NCI-H226 (cell line): ENCODE measurements at regions not wholly inside any gene's neighbourhood (a gene's known extent, or its start where the extent isn't known, plus 50 kb on each side); places are given as distances from the start of the nearest gene placed in this dataset.

Experiments used
- DNase-seq: peaks from one replicate; pipeline ENCODE4 v3.0.0-alpha.2; 2015

- no peak for DNase-seq
Measured at GRCh38 chr20:50274570-50275430, 84.2 kb downstream of the CEBPB start.

GRCh38 chr20:50276119-50277063 is 85.8 kb downstream of the CEBPB start:
- DNase-seq: no peak

DNA sequence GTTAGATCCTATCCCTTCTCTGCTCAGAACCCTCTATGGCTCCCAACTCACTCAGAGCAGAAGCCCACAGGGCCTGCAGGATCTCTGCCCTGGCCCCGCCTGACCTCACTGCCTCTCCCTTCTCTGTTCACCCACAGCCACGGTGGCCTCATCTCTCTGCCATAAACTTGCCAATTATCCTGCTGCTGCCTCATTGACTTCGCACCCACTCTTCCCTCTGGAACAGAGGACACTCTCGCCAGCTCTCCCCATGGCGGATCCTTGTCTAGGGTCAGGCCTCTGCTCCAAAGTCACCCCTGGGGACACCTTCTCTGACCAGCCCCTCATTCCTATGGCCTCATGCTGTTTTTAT is 86.4 kb downstream of the CEBPB start:
- no peak for DNase-seq

DNA sequence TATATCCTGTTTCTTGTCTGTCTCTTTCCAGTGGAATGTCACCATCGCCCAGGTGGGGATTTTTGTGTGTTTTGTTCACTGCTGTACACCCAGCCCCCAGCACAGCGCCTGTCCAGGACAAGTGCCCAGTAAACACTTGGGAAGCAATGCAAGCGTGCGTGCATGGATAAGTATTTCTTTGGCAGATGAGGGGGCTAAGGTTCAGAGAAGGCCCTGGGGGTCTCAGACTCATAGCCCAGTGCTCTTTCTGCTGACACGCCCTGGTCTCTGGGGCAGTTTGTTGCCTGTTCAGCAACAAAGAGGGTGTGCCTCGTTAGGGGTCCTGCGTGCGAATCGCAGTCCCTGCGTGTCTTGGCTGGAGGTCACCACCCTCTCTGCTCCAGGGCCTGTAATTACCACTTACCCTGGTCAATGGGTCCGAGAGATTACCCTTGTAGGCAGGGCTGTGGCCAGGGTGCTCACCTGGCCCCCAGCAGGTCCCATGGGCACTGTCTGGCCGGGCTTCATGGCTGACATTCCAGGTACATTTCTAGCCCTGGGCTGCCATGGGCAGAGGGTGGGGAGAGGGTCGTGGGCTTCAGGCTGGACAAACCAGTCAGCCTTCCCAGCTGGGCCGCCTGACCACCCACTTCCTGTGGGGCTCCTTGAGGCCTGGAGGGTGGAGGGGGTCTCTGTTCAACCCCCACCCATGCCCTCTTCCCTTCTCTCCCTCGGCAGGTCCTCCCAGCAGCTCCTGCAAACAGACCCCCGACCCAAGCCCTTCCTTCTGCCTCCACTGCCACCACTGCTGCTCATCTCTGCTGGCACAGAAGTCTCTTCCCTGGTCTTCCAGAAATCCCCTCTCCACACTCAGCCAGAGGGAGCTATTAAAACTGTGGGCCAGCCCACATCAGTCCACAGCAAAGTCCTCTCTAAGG is 87.1 kb downstream of the CEBPB start:
- DNase-seq: no peak

GRCh38 chr20:50278377-50278683 is 87.7 kb downstream of the CEBPB start:
- no peak for DNase-seq

GRCh38 chr20:50278684-50279531 is 88.3 kb downstream of the CEBPB start:
- no peak for DNase-seq

DNA sequence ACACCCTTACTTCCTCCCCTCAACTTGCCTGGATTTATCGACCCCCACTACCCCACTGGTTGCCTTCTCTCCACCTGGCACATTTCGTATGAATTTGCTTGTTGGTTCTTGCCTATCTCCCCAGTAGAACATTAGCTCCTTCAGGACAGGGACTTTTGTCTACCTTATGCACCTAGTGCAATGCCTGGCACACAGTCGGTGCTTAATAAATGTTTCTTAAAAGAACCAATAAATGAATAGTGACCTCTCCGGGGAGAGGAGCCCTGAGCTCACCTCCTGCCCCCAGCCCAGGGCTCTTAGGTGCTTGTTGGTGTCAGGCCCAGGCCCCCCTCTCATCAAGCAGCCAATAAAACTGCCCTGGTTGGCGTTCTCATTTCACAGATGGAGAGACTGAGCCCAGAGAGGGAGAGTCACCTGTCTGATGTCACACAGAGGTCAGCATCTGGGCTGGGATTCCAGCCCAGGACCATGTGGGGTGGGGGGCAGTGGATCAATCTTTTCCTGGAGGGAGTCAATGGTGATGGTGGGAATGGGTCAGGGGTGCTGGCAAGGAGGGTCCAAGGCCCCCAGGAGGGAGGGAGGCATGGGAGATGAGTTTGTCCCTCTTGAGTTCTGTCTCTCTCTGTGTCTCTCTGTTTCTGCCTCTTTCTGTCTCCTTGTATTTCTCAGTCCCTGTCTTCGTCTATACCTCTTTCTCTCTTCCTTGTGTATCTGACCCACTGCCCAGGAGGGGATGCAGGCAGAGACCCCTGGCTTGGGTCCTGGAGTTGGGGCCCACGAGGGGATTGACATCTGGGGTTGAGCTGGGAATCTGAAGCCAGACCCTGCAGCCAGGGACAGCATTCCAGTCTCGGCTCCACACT is 89.6 kb downstream of the CEBPB start:
- no peak for DNase-seq

DNA sequence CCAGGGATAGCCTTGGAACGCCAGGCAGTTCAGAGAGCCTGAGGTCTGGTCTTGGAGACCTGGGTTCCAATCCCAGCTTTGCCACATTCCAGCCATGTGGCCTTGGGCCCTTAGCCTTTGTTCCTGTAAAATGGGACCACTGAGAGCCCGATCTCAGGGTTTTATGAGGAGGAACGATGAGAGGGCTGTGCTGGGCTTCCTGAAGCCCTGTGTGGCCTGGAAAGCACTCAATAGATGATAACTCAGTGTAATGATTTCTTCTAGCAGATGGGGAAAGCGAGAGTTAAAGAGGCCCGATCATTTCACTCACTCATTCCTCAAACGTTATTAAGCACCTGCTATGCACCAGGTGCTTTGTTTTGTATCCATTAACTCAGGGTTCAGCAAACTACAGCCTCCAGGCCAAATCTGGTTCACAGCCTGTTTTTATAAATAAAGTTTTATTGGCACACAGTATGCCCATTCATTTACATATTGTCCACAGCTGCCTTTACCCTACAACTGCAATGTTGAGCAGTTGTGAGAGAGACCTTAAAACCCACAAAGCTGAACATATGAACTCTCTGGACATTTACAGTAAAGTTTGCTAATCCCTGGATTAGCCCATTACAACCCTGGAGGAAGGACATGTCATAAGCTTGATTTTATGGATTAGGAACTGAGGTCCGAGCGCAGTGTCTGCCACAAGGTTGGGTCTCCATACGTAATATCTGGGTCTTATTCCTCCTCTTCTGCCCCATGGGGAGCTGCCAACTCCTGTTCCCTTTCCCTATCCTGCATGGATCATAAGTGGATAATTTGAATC is 90.4 kb downstream of the CEBPB start:
- no peak for DNase-seq

DNA sequence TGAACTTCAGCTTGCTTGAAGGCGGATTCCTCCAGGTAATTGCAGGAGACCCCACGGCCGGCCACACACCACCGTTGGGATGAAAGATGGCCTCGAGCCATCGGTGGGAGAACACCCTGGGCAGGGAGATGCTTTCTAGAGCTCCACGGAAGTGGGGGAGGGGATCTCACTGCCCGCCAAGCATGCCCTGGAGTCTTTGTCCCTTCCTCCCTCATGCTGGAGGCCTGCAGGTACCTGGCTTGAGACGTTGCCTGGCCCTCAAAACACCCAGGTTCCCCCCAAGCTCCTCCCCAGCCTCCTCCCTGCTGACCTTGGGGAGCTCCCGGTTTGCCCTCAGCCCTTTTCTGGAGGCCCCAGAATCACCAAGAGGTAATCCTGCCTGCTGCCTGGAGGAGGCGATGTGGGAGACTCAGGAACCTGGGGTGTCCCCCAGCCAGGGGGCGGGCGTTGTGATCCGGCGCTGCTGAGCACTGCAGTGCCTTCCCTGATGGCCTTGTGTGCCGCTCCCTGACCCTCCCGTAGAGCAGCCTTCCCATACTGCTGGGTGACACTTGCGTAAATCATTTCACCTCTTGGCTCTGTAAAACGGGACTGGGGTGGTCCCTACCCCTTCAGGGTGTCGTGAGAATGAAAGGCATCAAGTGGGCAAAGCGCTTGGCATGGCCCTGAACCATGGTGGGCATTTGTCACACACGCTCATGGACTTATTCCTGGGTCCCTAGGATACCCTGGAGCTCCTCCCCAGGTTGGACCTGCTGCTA is 91.4 kb downstream of the CEBPB start:
- DNase-seq: no peak

GRCh38 chr20:50282592-50283241 is 92.1 kb downstream of the CEBPB start:
- DNase-seq: no peak

DNA sequence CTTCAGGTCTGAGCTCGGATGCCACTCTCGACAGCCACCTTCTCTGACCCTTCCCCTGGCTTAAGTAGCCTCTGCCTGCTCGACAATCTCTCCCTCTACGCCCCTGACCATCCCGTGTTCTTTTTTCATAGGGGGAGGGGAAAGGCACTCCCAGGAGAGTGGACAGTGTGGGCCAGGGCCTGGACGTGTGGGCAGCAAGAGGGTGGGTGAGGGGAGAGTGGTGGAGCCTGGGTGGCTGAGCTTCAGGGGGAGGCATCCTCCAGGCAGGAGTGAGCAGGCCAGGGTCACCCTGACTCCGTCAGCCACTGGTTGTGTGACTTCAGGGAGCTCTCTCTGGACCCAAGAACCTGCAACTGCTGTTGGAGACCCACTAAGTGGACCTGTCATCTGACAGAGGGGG is 92.7 kb downstream of the CEBPB start:
- no peak for DNase-seq

- peak; percentile 66 for DNase-seq
Measured at GRCh38 chr20:50283922-50284810, 93.5 kb downstream of the CEBPB start.

DNA sequence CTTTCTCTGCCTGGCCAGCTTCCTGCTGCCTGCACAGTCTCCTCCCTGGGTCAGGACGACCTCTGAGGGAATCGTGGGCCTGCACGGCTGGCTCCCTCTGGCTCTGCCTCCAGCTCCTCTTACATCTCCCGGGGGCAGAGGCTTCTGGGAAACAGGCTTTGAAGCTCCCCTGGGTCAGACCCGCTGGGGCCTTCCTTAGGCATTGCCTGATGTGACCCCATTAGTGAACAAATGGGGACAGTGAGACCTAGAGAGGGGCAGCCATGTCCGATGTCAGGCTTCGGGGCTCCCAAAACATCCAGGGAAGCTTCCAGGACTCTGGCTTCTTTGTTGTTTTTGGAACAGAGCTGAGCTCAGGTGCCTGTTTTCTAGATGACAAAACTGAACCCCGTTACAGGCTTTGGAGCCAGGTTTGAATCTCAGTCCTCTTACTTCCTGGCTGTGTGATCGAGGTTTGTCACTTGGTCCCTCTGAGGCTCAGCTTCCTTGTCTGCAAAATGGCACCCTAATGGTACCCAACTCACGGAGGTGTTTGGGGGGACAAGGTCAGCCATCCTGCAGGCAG is 94.3 kb downstream of the CEBPB start:
- no peak for DNase-seq

DNA sequence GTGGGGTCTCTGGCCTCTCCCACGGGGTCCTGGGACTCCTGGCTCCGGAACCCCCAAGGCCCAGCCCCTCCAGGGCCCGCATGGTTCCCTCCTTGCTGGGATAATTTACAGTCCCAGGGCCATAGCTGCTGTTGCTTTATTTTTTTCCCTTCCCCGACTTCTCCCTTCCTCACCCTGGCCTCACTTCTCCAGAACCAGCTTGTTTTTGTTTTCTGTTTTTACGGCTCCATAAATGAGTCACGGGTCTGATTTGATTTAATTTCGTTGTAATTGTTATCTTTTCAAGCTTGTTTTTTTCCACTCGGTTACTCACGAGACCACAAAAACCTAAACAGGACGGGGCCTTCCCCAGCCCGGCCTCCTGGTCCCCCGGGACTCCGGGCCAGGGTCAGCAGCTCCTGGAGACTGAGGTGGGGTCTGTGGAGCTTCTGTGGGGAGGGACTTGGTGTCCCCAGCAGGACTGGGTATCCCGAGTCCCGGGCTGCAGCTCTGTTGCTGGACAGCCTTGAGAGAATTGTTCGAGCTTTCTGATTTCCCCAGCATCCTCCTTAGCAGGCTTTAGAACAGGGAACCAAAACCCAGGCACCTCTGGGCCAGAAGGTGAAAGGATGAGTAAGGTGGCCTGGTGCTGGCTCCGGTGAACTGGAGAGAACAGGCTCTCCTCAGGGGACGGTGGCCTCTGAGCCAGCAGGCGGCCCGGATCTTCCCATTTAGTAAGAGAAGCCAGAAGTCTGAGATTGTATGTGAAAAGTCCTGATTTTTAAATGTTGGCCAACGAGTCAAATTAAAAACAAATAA is 94.9 kb downstream of the CEBPB start:
- DNase-seq: no peak

DNA sequence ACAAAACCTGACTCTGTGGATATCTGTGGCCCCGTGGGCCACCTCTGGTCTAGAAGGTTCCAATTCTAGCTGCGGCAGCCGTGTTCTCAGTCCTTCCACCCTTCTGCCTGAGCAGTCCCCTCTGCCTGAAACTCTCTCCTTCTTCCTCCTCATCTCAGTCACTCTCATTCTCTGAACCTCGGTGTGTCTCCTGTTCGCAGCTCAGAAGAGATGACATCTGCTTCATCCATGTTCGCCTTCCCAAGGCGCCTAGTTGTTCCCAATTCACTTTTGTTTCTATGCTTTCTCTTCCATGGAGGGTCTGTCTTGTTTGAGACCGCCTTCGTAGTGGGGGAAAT is 95.5 kb downstream of the CEBPB start:
- no peak for DNase-seq

DNA sequence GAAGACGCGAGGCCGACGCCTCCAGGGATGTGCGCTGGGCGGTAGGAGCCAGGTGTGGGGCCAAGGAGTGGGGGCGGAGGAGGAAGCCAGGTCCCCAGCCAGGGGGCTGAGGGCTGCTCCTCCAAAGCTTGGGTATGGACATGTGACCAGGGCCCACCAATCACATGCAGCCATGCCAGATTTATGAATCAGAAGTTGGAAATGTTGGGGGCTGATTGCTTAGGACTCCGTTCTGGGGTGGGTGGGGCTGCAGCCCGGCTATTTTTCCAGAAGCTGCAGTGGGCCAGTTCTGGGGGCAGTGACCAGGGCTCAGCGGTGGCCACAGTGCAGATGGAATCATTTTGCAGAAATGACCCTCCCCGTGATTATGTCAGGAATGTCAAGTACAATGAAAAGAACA is 96.0 kb downstream of the CEBPB start:
- DNase-seq: peak; percentile 80

DNA sequence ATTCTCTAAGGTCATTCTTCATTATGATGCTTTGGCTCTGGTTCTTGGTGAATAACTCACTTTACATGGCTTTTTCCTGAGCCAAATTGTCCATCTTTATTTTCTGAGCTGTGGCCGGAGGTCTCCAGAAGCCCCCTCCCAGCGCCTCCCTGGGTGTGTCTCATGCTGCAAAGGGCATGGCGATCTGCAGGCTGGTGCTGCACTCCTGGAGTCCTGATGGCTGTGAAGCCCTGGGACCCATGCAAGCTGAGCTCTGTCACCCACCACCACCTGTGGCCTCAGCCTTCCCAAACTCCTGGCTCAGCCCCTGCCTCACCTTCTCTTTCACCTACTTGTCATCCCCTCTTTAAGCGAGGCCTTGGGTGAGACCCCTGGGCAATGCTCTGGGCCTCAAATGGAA is 96.9 kb downstream of the CEBPB start:
- no peak for DNase-seq
